Glutamatergic neuron (in vitro differentiated cells): ENCODE measurements at regions not wholly inside any gene's neighbourhood (a gene's known extent, or its start where the extent isn't known, plus 50 kb on each side); places are given as distances from the start of the nearest gene placed in this dataset.
"Not testable (repeated sequence)": the region's sequence is repeated elsewhere in the genome, so short reads cannot be mapped to it uniquely, and the experiment has no call there.

Source experiments
- DNase-seq: peaks from one replicate; pipeline ENCODE4 v3.0.0; 2022
- H3K27ac Mint-ChIP-seq: one replicate; pipeline ENCODE4 v1.8.0; 2020; ENCODE audit warnings: mild to moderate bottlenecking, mixed read lengths, inconsistent platforms; ENCODE audit not compliant: unreplicated experiment
- H3K27me3 Mint-ChIP-seq: one replicate; pipeline ENCODE4 v1.8.0; 2020; ENCODE audit warnings: mild to moderate bottlenecking, moderate library complexity, mixed read lengths, inconsistent platforms; ENCODE audit not compliant: unreplicated experiment
- H3K36me3 Mint-ChIP-seq: one replicate; pipeline ENCODE4 v1.8.0; 2020; ENCODE audit warnings: mild to moderate bottlenecking, mixed read lengths, inconsistent platforms; ENCODE audit not compliant: unreplicated experiment
- H3K4me1 Mint-ChIP-seq: one replicate; pipeline ENCODE4 v1.8.0; 2020; ENCODE audit warnings: mild to moderate bottlenecking, low read depth, mixed read lengths, inconsistent platforms; ENCODE audit not compliant: unreplicated experiment
- H3K4me3 Mint-ChIP-seq: one replicate; pipeline ENCODE4 v1.8.0; 2020; ENCODE audit warnings: mild to moderate bottlenecking, mixed read lengths, inconsistent platforms; ENCODE audit not compliant: unreplicated experiment
- H3K9me3 Mint-ChIP-seq: one replicate; pipeline ENCODE4 v1.8.0; 2020; ENCODE audit warnings: mild to moderate bottlenecking, moderate library complexity, mixed read lengths, inconsistent platforms; ENCODE audit not compliant: unreplicated experiment
- TF ChIP-seq, protein P1 (sequence below): fragments of 200-600 bp; sonication (generic); IDR thresholded peaks from one replicate; pipeline ENCODE4 v1.5.0; 2021; ENCODE audit not compliant: partially characterized antibody, unreplicated experiment

DNA sequence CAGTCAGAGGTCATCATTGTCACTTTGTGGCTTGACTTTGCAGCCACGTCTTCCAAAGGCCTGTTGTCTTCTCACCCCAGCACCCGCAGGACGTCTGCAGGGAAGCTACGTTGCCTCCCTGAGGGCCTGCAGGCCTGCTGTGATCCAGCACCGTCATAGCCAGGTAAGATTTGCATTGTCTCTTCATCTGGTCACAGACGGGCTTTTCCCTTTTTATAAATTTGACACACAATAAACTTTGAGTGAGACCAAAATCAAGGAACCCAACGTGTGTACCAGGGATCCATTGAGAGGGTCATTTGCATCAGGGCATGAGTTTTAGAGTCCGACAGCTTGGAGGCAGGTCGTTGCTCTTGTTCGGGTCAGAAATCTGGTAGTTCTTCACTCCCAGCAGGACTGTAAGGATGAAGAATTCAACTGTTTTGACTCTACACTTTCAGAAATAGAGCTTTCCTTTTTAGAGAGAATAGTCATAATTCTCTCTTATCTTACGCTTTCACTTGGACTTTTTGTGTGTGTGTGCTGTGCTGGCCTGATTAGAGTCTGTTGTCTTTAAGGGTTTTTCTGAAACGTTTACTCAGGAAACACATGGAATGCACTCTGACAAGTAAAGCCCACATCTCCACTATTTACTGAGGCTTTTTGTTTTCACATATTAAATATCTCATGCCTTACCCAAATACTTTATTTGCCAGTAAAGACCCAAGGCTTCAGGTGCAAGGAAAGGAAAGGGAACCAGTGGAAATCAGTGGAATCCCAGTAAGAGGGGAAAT, 177.2 kb upstream of the TAB2 start:
- Mint-ChIP-seq H3K27me3 (no peaks in the 10 kb centered on the region), H3K27ac (no peak overlapping the region), H3K4me1 (no peaks in the 10 kb centered on the region), H3K36me3 (no peaks in the 10 kb centered on the region), H3K4me3 (no peak overlapping the region), H3K9me3 (no peaks in the 10 kb centered on the region)
- TF ChIP-seq, protein P1, sequence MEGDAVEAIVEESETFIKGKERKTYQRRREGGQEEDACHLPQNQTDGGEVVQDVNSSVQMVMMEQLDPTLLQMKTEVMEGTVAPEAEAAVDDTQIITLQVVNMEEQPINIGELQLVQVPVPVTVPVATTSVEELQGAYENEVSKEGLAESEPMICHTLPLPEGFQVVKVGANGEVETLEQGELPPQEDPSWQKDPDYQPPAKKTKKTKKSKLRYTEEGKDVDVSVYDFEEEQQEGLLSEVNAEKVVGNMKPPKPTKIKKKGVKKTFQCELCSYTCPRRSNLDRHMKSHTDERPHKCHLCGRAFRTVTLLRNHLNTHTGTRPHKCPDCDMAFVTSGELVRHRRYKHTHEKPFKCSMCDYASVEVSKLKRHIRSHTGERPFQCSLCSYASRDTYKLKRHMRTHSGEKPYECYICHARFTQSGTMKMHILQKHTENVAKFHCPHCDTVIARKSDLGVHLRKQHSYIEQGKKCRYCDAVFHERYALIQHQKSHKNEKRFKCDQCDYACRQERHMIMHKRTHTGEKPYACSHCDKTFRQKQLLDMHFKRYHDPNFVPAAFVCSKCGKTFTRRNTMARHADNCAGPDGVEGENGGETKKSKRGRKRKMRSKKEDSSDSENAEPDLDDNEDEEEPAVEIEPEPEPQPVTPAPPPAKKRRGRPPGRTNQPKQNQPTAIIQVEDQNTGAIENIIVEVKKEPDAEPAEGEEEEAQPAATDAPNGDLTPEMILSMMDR: no peak
- no peak for DNase-seq

DNA sequence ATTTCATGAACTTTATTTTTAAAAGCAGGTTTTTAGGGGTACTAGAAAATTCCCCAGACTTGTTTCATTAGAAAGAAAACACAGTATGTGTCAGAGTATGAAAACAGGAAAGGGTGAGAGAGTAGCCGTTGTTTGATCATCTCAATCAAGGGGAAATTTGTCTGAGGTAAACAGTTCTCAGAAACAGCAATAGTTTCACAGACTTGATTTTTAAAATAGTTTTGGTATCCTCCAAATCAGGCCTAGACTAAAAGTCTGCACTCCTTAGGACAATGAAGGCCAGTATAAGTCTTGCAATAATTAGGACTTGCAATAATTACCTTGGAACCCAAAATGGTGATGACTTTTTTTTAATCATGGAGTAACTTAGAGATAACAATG, 176.6 kb upstream of the TAB2 start:
- Mint-ChIP-seq H3K27ac (no peak overlapping the region), H3K9me3 (no peaks in the 10 kb centered on the region), H3K4me3 (no peak overlapping the region), H3K27me3 (no peaks in the 10 kb centered on the region), H3K36me3 (no peaks in the 10 kb centered on the region), H3K4me1 (no peaks in the 10 kb centered on the region)
- TF ChIP-seq, protein P1: no peak
- DNase-seq: no peak

DNA sequence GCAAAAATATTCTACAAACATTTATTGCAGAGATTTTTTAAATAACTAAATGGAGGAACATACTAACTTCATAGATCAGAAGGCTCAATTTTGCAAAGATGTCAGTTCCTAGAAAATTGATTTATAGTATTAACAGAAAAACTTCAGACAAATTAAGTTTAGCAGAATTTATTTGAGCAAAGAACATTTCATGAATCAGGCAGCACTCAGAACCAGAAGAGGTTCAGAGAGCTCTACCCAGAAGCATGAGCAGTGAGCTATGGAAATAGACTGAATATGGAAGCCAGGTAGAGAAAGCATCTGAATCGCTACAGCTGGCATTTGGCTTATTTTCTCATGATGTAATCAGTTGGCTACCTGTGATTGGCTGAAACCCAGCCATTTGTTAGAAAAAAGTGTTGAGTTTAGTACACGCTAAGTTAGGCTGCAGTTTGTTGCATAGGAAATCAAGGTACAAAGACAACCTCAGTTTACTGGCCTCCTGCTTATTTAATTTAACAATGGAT, 174.5 kb upstream of the TAB2 start:
- TF ChIP-seq, protein P1: no peak
- no peaks in the 10 kb centered on the region for H3K36me3 Mint-ChIP-seq

DNA sequence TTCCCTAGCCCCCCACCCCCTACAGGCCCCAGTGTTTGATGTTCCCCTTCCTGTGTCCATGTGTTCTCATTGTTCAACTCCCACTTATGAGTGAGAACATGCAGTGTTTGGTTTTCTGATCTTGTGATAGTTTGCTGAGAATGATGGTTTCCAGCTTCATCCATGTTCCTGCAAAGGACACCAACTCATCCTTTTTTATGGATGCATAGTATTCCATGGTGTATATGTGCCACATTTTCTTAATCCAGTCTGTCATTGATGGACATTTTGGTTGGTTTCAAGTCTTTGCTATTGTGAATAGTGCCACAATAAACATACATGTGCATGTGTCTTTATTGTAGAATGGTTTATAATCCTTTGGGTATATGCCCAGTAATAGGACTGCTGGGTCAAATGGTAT, 171.7 kb upstream of the TAB2 start:
- not testable (repeated sequence) for H3K4me1 Mint-ChIP-seq, H3K4me3 Mint-ChIP-seq, H3K27me3 Mint-ChIP-seq, DNase-seq, H3K9me3 Mint-ChIP-seq, H3K36me3 Mint-ChIP-seq, H3K27ac Mint-ChIP-seq

More for the DNA sequence above, 174.5 kb upstream of the TAB2 start:
- no peak overlapping the region for H3K27ac Mint-ChIP-seq
- DNase-seq: no peak
- no peaks in the 10 kb centered on the region for H3K4me1 Mint-ChIP-seq
- no peaks in the 10 kb centered on the region for H3K9me3 Mint-ChIP-seq
- H3K27me3 Mint-ChIP-seq: no peaks in the 10 kb centered on the region
- no peak overlapping the region for H3K4me3 Mint-ChIP-seq

DNA sequence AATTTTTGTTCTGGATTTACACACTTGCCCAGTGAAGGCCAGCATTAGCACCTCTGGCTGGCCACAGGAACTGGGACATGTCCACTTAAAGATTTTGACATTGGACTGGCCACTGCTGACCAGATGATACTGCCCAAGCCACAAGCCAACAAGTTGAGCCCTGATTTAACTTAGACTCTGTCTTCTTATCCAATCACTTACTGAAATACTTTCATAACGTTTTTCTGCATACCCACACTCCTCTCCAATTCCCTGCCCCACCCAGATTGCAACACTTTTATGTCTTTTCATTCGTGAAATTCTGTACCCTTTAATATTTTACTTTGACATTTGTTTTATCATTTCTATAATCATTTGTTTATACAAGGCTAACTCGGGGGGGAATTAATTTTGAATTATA, 170.3 kb upstream of the TAB2 start:
- H3K27me3 Mint-ChIP-seq: no peaks in the 10 kb centered on the region
- TF ChIP-seq, protein P1: no peak
- H3K9me3 Mint-ChIP-seq: no peaks in the 10 kb centered on the region
- no peaks in the 10 kb centered on the region for H3K4me1 Mint-ChIP-seq
- H3K36me3 Mint-ChIP-seq: no peaks in the 10 kb centered on the region
- H3K27ac Mint-ChIP-seq: no peak overlapping the region
- H3K4me3 Mint-ChIP-seq: no peak overlapping the region
- DNase-seq: no peak
